ENCODE measurements at regions not wholly inside any gene's neighbourhood (a gene's known extent, or its start where the extent isn't known, plus 50 kb on each side); places are given as distances from the start of the nearest gene placed in this dataset.
"Not testable (repeated sequence)": the region's sequence is repeated elsewhere in the genome, so short reads cannot be mapped to it uniquely, and the experiment has no call there.

GRCh38 chr3:181239441-181239840, 249.9 kb upstream of the DNAJC19 start:
- DNase-seq: peak; percentile 47 to 73

- no peak for DNase-seq
These were observed 240.7 kb upstream of the DNAJC19 start for GRCh38 chr3:181230258-181230657.

GRCh38 chr3:181213347-181213746, 223.8 kb upstream of the DNAJC19 start:
- DNase-seq: no peak

- no peak for DNase-seq
These were observed 222.7 kb upstream of the DNAJC19 start for GRCh38 chr3:181212271-181212670.

GRCh38 chr3:181210275-181210674, 220.7 kb upstream of the DNAJC19 start:
- DNase-seq: peak in 1 of 2 experiments; percentile 42

GRCh38 chr3:181189556-181189955, 200.0 kb upstream of the DNAJC19 start:
- no peak for DNase-seq

- no peak for DNase-seq
These were observed 194.2 kb upstream of the DNAJC19 start for GRCh38 chr3:181183764-181184163.

GRCh38 chr3:181183057-181183456, 193.5 kb upstream of the DNAJC19 start:
- not testable (repeated sequence) for DNase-seq

GRCh38 chr3:181178991-181179390, 189.5 kb upstream of the DNAJC19 start:
- DNase-seq: no peak

GRCh38 chr3:181176601-181177000, 187.1 kb upstream of the DNAJC19 start:
- DNase-seq: peak; percentile 56 to 81

GRCh38 chr3:181174676-181175233, 185.2 kb upstream of the DNAJC19 start:
- no peak for DNase-seq

GRCh38 chr3:181174022-181174421, 184.5 kb upstream of the DNAJC19 start:
- no peak for DNase-seq

- DNase-seq: no peak
These were observed 183.7 kb upstream of the DNAJC19 start for GRCh38 chr3:181173227-181173626.

GRCh38 chr3:181134873-181135272, 145.3 kb upstream of the DNAJC19 start:
- no peak for DNase-seq

- DNase-seq: no peak
These were observed 144.3 kb upstream of the DNAJC19 start for GRCh38 chr3:181133832-181134231.

GRCh38 chr3:181105646-181106045, 116.1 kb upstream of the DNAJC19 start:
- DNase-seq: peak; percentile 76 to 91

GRCh38 chr3:181103605-181104004, 114.1 kb upstream of the DNAJC19 start:
- peak; percentile 26 to 57 for DNase-seq

GRCh38 chr3:181086011-181086410, 96.5 kb upstream of the DNAJC19 start:
- DNase-seq: no peak

GRCh38 chr3:181081930-181082329, 92.4 kb upstream of the DNAJC19 start:
- DNase-seq: no peak

GRCh38 chr3:181076558-181076957, 87.0 kb upstream of the DNAJC19 start:
- DNase-seq: peak in 1 of 2 experiments; percentile 38

- peak; percentile 94 to 99 for DNase-seq
These were observed 85.6 kb upstream of the DNAJC19 start for GRCh38 chr3:181075098-181075497.

- no peak for DNase-seq
These were observed 76.9 kb upstream of the DNAJC19 start for GRCh38 chr3:181066143-181067087.

- no peak for DNase-seq
These were observed 66.7 kb upstream of the DNAJC19 start for GRCh38 chr3:181056136-181056732.

- no peak for DNase-seq
These were observed 65.0 kb upstream of the DNAJC19 start for GRCh38 chr3:181054538-181054937.
